ENCODE measurements at regions not wholly inside any gene's neighbourhood (a gene's known extent, or its start where the extent isn't known, plus 50 kb on each side); places are given as distances from the start of the nearest gene placed in this dataset.
A peak's percentile ranks its signal among the peaks of the same experiment; 100 is the strongest.
"Not testable (repeated sequence)": the region's sequence is repeated elsewhere in the genome, so short reads cannot be mapped to it uniquely, and the experiment has no call there.

DNA sequence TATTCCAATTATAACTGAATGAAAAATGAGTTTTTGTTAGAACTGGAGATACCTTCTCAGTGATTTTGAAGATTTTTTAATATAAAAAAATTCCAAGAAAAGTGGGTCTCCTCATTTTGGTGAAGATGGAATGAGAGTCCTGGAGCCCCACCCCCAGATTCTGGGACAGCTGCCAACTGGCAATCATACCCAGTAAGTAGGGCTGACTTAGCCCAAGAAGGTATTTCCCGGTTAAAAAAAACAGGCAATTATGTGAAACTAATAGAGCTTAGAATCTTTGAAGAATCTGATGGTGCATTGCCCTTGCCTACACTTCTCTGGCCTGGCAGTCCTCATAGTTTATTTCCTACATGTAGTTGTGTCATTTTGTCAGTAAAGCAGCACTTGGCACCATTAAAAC is 52.8 kb upstream of the VWDE start:
- no peak for DNase-seq (ENCODE audit: low spot score)

DNA sequence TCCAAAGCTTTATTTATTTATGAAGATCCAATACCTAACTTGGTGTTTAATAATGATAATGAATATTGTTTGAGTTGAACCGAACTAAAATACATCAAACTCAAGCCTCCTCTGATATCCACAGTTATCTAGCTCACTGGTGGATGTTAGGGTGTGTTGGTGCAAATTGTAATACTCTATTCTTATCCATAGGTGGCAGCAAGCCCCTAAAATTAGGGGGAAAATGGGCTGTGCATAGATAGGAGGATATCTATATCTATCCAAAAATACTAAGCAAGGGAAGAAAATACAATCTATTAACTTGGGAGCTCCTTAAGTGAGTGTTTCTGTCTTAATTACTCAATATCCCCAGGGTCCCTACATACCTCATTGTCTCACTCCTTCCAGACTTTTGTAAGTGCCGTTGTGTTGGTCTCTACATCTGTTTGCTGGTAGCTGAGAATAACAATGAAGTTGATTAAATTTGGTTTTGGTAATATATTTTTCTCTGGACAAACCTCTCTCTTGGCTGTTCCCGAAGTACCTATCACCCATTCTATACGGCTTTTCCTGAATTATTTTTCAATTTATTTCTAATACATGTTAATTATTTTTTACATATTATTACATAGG is 55.0 kb upstream of the VWDE start:
- DNase-seq (ENCODE audit: low spot score), result peak; percentile 61

DNA sequence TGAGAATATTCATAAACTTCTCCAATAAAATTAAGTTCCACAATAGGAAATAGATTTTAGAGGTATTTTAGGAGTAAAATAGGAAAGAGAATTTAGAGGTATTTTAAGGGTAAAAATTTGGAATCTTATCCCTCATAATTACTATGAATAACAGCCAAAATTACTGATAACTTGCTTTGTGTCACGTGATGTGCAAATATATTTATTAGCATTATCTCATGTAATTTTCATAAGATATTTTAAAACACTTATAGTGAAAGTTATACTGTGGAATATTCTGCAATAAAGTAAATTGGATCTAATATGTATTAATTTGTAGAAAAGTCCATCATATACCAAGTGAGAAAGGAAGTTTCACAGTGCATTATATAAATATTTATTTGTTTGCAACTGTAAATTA is 64.2 kb upstream of the VWDE start:
- DNase-seq (ENCODE audit: low spot score), result no peak

DNA sequence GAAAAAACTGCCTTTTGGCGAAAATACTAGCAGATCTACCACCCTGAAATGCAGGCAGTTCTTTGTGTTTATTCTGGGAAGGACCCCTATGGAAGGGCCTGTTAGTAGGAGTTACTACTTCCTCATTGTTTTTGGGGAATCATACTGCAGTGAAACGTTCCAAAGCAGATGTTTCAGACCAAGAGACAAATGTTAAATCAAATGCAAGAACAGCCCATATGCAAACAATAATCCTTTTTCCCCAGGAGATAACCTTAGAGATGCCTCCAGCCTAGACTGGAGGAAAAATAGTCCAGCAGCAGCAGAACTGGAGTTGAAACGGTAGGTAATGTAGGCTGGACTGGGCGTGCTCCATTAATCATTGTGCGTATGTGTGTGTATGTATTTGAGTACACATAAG is 65.9 kb upstream of the VWDE start:
- DNase-seq (ENCODE audit: low spot score), result no peak

DNA sequence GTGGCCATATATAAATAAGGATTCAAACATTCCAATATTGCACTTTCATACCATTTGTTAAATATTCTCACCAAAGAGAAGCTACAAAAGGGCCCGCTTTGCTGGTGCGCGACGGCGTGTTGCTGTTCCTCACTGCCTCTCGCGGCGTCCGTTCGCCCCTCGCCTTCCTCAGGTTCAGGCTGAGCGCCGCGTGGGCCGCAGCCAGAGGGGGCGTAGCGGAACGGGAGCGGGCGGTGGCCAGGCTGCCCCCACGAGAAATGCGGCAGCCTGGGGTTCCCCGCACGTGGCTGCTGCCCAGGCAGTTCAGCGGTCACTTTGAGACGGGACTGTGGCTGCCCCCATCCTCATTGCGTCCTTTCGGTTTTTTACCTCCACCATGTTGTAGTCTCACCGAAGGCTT is 67.3 kb upstream of the VWDE start:
- no peak for DNase-seq (ENCODE audit: low spot score)

DNA sequence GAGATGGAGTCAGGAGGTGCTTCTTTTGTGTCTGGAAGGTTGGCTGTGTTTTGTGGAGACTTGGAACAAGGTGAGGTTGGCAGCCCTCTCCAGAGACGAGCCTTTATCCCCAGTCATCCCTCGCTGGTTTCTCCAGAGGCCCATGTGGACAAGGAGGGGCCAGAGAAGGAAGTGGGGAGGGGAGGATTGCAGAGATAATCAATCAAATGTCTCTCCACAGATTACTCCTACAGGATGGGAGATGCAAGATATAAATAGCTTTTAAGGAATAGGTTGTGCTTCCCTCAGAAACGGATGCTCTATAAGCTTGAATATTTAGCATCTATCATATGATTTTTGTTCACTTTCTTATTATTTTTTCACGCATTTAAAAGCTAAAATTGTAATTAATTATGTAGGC is 70.4 kb upstream of the VWDE start:
- DNase-seq (ENCODE audit: low spot score), result no peak

DNA sequence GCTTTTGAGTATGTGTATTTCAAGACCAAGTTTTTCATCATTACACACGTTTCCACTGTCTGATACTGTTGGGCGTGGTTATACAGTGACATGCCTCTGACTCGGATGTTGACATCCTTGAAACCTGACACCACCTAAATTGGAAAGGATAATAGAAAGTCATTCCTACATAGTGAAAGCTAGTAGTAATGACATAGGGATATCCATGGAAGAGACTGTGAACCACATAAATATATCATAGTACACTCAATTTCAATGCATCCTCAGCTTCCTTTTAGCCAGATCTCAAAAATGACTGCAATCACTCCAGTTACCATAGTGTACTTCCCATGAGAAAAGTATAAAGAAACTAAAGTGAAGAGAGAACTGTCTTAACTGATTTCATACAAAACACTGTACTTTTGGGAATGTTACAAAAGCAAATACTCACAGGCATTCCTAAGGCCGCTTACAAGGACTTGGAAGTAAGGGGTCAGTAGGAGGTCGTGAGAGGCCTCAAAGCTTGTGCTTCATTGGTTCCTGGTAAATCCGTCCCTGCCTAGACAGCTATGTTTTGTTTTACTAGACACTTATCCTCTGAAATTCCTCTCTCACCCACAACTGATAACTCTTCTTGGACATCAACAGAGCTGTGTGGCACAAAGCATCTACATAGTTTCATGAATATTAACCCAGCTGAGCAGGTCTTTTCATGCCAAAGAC is 71.8 kb upstream of the VWDE start:
- peak; percentile 28 for DNase-seq (ENCODE audit: low spot score)

DNA sequence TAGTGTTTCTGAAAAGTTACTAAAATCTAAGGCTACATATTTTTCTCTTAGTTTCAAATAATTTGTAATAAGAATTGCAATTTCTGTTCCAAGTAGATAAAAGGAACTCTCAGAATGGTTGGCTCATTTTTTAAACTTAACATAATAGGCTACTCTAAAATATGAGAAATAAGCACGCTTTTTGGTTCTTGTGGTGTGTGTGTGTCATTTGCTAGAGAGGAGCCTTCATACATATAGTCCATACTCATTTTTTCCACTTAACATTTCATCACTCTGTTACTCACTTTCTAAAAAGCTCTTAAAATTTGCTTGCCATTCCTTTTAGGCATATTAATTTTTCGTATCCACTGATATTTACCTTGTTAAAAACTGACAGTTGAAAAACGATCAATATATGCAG is 74.0 kb upstream of the VWDE start:
- DNase-seq (ENCODE audit: low spot score), result no peak

DNA sequence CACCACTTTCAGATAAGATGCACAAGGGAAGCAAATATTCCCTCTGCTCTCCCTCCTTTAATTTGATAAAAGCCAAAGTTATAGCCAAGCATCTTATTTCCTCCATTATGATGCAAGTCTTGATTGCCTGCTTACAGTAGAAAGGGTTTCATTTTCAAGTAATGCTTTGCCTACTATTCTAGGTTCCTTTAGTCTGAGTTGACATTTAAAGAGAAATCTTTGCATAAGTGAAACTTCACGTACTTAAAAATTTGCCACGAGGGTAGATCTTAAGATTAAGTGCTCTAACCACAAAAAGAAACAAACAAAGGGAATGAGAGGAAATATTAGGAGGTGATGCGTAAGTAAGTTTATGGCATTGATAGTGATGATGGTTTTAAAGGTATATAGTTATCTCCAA is 78.1 kb upstream of the VWDE start:
- no peak for DNase-seq (ENCODE audit: low spot score)

DNA sequence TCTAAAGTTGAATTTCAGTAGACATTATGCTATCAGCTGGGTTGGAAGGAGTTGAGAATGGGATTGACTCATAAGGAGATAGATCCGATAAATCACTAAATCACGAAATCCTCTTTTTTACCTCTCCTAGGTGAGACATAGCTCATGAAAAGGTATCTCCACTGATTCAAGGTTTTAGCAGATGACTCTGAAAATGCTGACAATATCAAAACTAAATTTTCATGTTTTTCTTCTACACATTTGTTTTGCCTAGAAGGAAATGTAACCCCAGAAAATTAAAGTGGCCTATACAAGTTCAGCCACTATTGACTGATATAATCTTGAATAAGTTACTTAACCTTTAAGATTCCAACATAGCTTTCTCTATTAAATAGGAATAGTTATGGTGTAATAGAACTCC is 82.2 kb upstream of the VWDE start:
- DNase-seq (ENCODE audit: low spot score), result no peak

DNA sequence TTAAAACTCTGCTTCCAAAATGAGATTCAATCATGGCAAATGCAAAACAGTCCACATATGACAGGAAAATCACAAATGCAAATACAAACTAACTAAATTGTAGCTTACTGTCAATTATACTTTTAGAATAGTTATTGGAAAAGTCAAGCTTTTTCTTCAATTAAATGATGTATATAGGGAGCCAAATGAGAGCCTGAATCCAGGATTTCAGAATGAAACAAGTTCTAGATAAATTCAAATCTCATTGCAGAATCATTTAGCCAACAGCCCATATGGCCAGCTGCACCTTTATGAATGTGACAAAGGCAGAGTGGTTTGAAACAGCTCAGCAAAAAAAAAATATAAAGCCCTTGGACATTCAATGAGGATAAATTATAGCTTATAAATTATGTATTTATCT is 82.2 kb upstream of the SCIN start:
- no peak for DNase-seq (ENCODE audit: low spot score)

DNA sequence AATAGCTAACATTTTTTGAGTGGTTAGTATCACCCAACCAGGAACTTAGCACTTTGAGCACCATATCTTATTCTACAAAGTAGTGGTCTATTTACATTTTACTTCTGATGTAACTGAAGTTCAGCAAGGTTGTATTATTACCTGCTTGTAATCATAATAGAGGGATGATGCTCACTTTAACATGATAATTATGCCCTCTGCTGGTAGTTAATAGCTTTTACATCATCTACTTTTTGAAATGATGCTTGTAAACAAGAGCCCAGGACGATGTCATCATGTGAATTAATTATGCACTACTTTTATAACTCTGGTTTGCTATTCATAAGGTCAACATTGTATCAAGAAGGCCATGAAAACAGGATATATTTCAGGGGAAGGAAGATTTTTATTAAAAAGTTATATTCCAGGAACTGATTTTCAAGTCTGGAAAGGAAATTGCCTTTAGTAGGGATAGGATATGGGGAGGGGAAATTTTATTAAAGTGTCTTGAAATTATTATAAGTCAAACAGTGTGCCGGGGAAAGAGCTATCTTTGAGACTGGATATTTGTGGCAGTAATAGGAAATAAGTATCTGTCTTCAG is 80.3 kb upstream of the SCIN start:
- peak; percentile 27 for DNase-seq (ENCODE audit: low spot score)

DNA sequence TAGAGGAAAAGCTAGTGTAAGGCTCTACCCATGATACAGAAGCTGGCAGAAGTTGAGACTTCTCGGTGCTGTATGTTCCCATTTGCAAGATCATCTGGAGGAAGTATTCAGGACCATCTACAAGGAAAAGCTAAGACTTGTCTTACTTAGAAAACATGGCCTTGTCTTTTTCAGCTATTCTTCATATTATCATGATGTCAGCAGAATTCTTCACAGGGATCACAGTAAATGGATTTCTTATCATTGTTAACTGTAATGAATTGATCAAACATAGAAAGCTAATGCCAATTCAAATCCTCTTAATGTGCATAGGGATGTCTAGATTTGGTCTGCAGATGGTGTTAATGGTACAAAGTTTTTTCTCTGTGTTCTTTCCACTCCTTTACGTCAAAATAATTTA is 79.6 kb upstream of the SCIN start:
- DNase-seq (ENCODE audit: low spot score), result no peak

DNA sequence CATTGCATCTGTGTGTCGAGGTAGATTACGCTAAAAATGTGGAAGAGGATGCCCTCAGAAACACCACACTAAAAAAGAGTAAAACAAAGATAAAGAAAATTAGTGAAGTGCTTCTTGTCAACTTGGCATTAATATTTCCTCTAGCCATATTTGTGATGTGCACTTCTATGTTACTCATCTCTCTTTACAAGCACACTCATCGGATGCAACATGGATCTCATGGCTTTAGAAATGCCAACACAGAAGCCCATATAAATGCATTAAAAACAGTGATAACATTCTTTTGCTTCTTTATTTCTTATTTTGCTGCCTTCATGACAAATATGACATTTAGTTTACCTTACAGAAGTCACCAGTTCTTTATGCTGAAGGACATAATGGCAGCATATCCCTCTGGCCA is 79.0 kb upstream of the SCIN start:
- no peak for DNase-seq (ENCODE audit: low spot score)

DNA sequence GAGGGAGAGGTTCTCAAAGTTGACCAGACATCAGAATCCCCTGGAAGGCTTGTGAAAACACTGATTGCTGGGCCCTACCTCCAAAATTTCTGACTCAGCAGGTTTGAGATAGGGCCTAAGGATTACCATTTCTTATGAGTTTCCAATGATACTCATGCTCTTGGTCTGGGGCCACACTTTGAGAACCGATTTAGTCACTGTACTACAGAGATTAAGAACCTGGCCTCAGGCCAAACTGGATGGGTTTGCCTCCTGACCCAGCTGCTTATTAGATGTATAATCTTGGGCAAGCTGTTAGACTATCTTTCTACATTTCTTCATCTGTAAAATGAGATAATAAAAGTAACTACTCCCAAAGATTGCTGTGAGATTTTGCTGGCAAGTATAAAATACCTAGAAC is 77.1 kb upstream of the SCIN start:
- no peak for DNase-seq (ENCODE audit: low spot score)

DNA sequence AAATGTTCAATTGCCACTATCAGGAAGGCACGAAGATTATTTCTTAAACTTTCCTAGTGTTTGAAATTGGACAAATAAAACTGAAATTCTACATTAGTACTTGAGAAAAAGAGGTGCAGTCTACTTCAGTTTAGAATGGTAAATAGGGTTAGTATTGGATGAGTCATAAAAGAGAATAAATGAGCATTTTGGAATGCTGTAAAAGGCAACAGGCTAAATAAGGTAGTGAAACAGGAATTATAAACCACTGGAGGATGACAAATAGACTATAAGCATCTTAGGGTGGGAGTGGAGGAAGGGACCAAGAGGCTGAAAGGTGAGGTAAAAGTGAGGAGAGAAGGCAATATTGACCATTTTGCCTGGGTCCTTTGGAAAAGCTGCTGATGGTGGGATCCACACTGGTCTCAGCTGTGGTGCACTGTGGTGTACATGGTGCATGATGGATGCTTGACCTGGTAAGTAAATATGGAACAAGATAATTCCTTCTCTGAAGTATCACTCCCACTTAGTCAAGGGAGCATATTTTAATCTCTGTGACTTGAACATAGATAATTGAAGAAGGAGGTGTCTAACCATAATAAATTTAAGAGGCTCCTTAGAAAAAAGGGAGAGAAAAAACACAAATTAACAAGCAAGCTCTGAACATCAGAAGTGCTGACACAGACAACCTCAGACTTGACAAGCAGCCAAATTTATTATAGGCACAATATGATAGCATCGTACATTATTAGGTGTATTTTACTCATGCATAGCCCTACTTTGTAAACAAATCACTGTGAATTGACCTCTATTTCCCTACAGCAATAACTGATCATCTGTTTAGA is 76.4 kb upstream of the SCIN start:
- DNase-seq (ENCODE audit: low spot score), result no peak

DNA sequence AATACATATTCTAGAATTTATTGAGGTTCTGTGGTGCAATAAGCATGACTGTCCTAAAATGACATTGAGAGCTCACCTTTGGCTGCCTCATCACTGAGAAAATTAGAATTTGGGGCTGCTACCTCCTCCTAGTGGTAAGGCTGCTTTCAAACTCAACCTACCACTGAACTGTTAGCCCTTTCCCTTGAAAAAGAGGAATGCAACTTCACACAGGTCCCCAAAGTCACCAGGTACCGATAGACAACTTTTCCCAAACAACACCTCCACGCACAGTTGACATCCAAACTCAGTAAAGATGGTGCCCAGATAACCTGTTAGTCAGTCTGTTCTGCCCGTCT is 75.9 kb upstream of the SCIN start:
- DNase-seq (ENCODE audit: low spot score), result no peak

DNA sequence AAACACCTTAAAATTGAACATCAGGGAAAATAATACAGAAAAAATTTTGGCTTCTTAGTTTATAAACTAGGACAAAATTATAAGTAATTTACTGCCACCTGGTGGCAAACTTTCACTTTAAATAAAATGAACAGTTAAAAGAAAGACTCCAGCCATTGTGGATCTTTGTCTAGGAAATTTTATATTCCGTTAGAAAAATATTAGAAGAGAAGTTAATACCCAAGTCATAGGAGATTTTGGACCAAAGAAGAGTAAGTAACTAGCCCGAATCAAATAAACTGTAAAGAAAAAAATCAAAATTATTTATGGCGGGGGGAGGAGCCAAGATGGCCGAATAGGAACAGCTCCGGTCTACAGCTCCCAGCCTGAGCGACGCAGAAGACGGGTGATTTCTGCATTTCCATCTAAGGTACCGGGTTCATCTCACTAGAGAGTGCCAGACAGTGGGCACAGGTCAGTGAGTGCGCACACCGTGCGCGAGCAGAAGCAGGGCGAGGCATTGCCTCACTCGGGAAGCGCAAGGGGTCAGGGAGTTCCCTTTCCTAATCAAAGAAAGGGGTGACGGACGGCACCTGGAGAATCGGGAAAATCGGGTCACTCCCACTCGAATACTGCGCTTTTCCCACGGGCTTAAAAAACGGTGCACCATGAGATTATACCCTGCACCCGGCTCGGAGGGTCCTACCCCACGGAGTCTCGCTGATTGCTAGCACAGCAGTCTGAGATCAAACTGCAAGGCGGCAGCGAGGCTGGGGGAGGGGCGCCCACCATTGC is 73.4 kb upstream of the SCIN start:
- DNase-seq (ENCODE audit: low spot score), result not testable (repeated sequence)

DNA sequence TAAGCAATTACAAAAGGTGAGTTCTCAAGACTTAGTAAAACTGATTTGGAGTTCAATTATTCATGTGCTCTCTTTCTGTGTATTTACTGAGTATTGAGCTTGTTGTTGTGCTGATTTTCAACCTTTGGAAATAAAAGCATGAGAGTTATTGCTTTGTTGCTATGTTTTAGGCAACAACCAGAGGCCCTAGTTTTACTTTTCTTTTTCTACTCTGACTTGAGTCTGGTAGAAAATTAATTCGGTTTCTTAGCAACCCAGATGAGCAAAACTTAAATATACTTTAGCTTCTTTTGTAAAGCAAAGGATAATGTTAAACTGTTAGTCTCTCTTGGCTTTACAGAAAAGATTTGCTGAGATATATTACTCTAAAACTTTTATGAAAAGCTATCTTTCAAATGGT is 66.4 kb upstream of the SCIN start:
- no peak for DNase-seq (ENCODE audit: low spot score)

DNA sequence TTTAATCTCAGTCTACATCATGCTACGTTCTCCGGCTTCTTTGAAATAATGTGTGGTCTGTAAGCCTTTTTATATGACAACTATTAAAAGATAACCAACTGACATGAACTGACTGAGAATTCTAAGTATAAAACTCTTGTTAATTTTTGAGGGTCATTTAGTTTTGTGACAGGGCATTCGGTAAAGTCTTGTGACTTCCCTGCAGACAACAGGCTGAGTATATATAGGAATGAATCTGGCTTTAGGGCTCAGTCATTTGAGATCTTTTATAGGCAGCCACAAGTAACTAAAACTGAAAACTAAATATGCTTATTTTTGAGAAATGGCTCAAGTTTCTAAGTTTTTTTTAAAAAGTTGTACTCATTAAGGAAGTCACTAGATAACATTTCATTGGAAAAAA is 62.5 kb upstream of the SCIN start:
- DNase-seq (ENCODE audit: low spot score), result no peak

DNA sequence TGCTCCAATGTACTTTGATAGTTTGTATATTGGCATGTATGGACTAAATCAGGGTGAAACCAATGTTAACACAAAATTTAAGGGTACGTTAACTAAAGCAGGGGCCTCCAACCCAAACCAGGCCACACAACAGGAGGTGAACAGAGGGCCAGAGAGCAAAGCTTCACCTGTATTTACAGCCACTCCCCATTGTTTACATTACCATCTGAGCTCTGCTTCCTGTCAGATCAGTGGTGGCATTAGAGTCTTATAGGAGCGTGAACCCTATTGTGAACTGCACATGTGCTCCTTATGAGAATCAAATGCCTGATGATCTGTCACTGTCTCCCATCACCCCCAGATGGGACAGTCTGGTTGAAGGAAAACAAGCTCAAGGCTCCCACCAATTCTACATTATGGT is 62.0 kb upstream of the SCIN start:
- DNase-seq (ENCODE audit: low spot score), result no peak

DNA sequence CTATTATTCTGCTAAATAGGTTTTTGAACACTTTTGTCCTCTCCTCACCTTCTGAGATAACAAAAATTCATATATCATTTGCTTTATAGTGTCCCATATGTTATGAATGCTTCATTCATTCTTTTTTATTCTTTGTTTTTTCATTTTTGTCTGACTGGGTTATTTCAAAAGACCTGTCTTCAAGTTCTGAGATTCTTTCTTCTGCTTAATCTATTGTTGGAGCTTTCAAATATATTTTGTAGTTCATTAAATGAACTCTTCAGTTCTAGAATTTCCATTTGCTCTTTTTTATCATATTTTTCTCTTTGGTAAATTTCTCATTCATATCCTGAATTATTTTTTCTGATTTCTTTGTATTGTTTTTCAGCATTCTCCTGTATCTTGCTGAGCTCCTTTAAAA is 53.1 kb upstream of the SCIN start:
- DNase-seq (ENCODE audit: low spot score), result no peak

Measured in HuH-7 (cell line).